Fibroblast of skin of abdomen (primary cell): ENCODE measurements at regions not wholly inside any gene's neighbourhood (a gene's known extent, or its start where the extent isn't known, plus 50 kb on each side); places are given as distances from the start of the nearest gene placed in this dataset.

Experiments
- DNase-seq: peaks from one replicate; pipeline ENCODE4 v3.0.0-alpha.2; 2013

- DNase-seq = no peak
Measured at GRCh38 chr2:116329280-116329679, 1485.2 kb upstream of the DDX18 start.

GRCh38 chr2:116340690-116341089 lies 1473.8 kb upstream of the DDX18 start:
- DNase-seq = no peak

- DNase-seq = no peak
Measured at GRCh38 chr2:116366212-116366611, 1448.3 kb upstream of the DDX18 start.

GRCh38 chr2:116378786-116379185 lies 1435.7 kb upstream of the DDX18 start:
- no peak for DNase-seq

- DNase-seq = no peak
Measured at GRCh38 chr2:116411211-116411610, 1403.3 kb upstream of the DDX18 start.

- DNase-seq = no peak
Measured at GRCh38 chr2:116413659-116414058, 1400.8 kb upstream of the DDX18 start.

GRCh38 chr2:116416731-116417377 lies 1397.6 kb upstream of the DDX18 start:
- DNase-seq = peak; percentile 0

- DNase-seq = no peak
Measured at GRCh38 chr2:116435648-116436047, 1378.8 kb upstream of the DDX18 start.

- no peak for DNase-seq
Measured at GRCh38 chr2:116440104-116440653, 1374.3 kb upstream of the DDX18 start.

GRCh38 chr2:116442418-116442817 lies 1372.1 kb upstream of the DDX18 start:
- no peak for DNase-seq

- no peak for DNase-seq
Measured at GRCh38 chr2:116444256-116444872, 1370.1 kb upstream of the DDX18 start.

- no peak for DNase-seq
Measured at GRCh38 chr2:116450990-116451389, 1363.5 kb upstream of the DDX18 start.

- DNase-seq = no peak
Measured at GRCh38 chr2:116452651-116453050, 1361.8 kb upstream of the DDX18 start.

GRCh38 chr2:116456429-116456828 lies 1358.1 kb upstream of the DDX18 start:
- no peak for DNase-seq

GRCh38 chr2:116467243-116467642 lies 1347.2 kb upstream of the DDX18 start:
- no peak for DNase-seq

GRCh38 chr2:116477229-116477628 lies 1337.3 kb upstream of the DDX18 start:
- no peak for DNase-seq

GRCh38 chr2:116487336-116487735 lies 1327.2 kb upstream of the DDX18 start:
- no peak for DNase-seq

- DNase-seq = no peak
Measured at GRCh38 chr2:116489292-116489691, 1325.2 kb upstream of the DDX18 start.

- DNase-seq = no peak
Measured at GRCh38 chr2:116489944-116490343, 1324.5 kb upstream of the DDX18 start.

- DNase-seq = no peak
Measured at GRCh38 chr2:116490511-116491145, 1323.9 kb upstream of the DDX18 start.

GRCh38 chr2:116491292-116491691 lies 1323.2 kb upstream of the DDX18 start:
- no peak for DNase-seq

GRCh38 chr2:116499389-116499788 lies 1315.1 kb upstream of the DDX18 start:
- no peak for DNase-seq

- DNase-seq = no peak
Measured at GRCh38 chr2:116510117-116510671, 1304.3 kb upstream of the DDX18 start.

- DNase-seq = no peak
Measured at GRCh38 chr2:116511426-116511825, 1303.1 kb upstream of the DDX18 start.
